DLD1 (cell line): ENCODE measurements at regions not wholly inside any gene's neighbourhood (a gene's known extent, or its start where the extent isn't known, plus 50 kb on each side); places are given as distances from the start of the nearest gene placed in this dataset.
"Not testable (repeated sequence)": the region's sequence is repeated elsewhere in the genome, so short reads cannot be mapped to it uniquely, and the experiment has no call there.

Source experiments
- in situ Hi-C: cut with HindIII; loops from 2 replicates; pipeline ENCODE4 v1.10.0; 2017; ENCODE audit warnings: low sequenced_read_pairs

GRCh38 chr11:15683528-15683927 is 568.8 kb downstream of the INSC start:
- in situ Hi-C loops = no loop called here

- in situ Hi-C loops = no loop called here
These were observed 570.6 kb downstream of the INSC start for GRCh38 chr11:15685306-15685705.

- in situ Hi-C loops = not testable (repeated sequence)
These were observed 571.5 kb downstream of the INSC start for GRCh38 chr11:15686259-15686658.

GRCh38 chr11:15687342-15687741 is 572.6 kb downstream of the INSC start:
- in situ Hi-C loops = no loop called here

- in situ Hi-C loops = no loop called here
These were observed 573.6 kb downstream of the INSC start for GRCh38 chr11:15688351-15688792.

- in situ Hi-C loops = no loop called here
These were observed 575.6 kb downstream of the INSC start for GRCh38 chr11:15690320-15690719.

- in situ Hi-C loops = no loop called here
These were observed 578.0 kb downstream of the INSC start for GRCh38 chr11:15692739-15693138.

GRCh38 chr11:15695096-15695721 is 580.5 kb downstream of the INSC start:
- in situ Hi-C loops = no loop called here

GRCh38 chr11:15696069-15696468 is 581.3 kb downstream of the INSC start:
- in situ Hi-C loops = no loop called here

- in situ Hi-C loops = no loop called here
These were observed 582.9 kb downstream of the INSC start for GRCh38 chr11:15697437-15698236.

GRCh38 chr11:15698855-15699254 is 584.1 kb downstream of the INSC start:
- in situ Hi-C loops = no loop called here

- in situ Hi-C loops = no loop called here
These were observed 585.3 kb downstream of the INSC start for GRCh38 chr11:15699978-15700377.

GRCh38 chr11:15700456-15700855 is 585.7 kb downstream of the INSC start:
- in situ Hi-C loops = no loop called here

GRCh38 chr11:15704064-15704463 is 589.3 kb downstream of the INSC start:
- in situ Hi-C loops = no loop called here

- in situ Hi-C loops = no loop called here
These were observed 589.8 kb downstream of the INSC start for GRCh38 chr11:15704556-15704955.

- in situ Hi-C loops = no loop called here
These were observed 591.2 kb downstream of the INSC start for GRCh38 chr11:15705891-15706290.

- in situ Hi-C loops = no loop called here
These were observed 592.5 kb downstream of the INSC start for GRCh38 chr11:15707194-15707593.

GRCh38 chr11:15707971-15708370 is 593.2 kb downstream of the INSC start:
- in situ Hi-C loops = no loop called here

- in situ Hi-C loops = no loop called here
These were observed 596.0 kb downstream of the INSC start for GRCh38 chr11:15710580-15711275.

- in situ Hi-C loops = no loop called here
These were observed 596.6 kb downstream of the INSC start for GRCh38 chr11:15711311-15711710.

GRCh38 chr11:15714641-15715399 is 600.1 kb downstream of the INSC start:
- in situ Hi-C loops = no loop called here
